RWPE1 (cell line): ENCODE measurements at regions not wholly inside any gene's neighbourhood (a gene's known extent, or its start where the extent isn't known, plus 50 kb on each side); places are given as distances from the start of the nearest gene placed in this dataset.
"Not testable (repeated sequence)": the region's sequence is repeated elsewhere in the genome, so short reads cannot be mapped to it uniquely, and the experiment has no call there.

Experiments used
- CTCF ChIA-PET: fragments of 350-600 bp; sonication (Branson Sonifier 250); formaldehyde crosslinking; extraction: SDS; loops from one replicate; lab custom pipeline; 2021; lab: Yijun Ruan, JAX
- POLR2A ChIA-PET: fragments of 400-600 bp; formaldehyde crosslinking; extraction: SDS; loops from one replicate; lab custom pipeline; 2020; ENCODE audit warnings: antibody characterized with exemption; ENCODE audit not compliant: low non-redundant PET; lab: Yijun Ruan, JAX
- DNase-seq: peaks from one replicate; pipeline ENCODE4 v3.0.0; 2012; ENCODE audit warnings: low spot score
- H3K27ac ChIP-seq: fragments of 450-650 bp; 2 replicates; pipeline ENCODE4 v1.5.1; 2017
- CTCF ChIP-seq: fragments of 450-650 bp; conservative IDR thresholded peaks from 2 replicates; pipeline ENCODE4 v1.5.1; 2017; ENCODE audit warnings: low read depth, mild to moderate bottlenecking

GRCh38 chr9:102770704-102771103 is 224.4 kb upstream of the CYLC2 start:
- CTCF ChIA-PET, result no interaction called here
- no peak for TF ChIP-seq CTCF
- POLR2A ChIA-PET, result no interaction called here
- no peak for DNase-seq
- H3K27ac ChIP-seq, result no peak overlapping the region

DNA sequence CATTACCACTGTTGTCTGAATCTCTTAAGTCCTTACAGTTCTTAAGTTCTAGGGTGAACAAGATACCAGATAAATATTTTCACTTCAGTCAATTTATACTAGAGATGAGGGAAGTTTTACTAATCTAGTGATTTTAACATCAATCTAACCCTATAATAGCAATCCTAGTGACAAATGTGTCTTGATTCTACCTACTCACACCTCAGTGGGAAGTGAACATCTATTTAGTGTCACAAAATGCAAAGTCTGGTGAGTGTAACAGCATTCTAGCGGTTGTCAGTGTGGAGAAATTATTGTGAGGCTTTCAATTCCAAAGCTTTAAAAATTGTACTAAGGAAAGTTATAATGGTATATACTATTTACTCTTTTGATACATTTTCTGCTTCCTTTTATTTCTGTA is 225.8 kb upstream of the CYLC2 start:
- DNase-seq, result no peak
- no peak for TF ChIP-seq CTCF
- no peak overlapping the region for H3K27ac ChIP-seq
- ChIA-PET POLR2A (no interaction called here), CTCF (interaction anchor here (1.4 kb wide), 1 partner anchor 10 kb away, joined by 7 read pairs; no protein-coding TSS in a partner anchor)

- DNase-seq, result no peak
- no peak for TF ChIP-seq CTCF
- ChIA-PET POLR2A (no interaction called here), CTCF (no interaction called here)
- H3K27ac ChIP-seq, result no peak overlapping the region
These were observed 227.1 kb upstream of the CYLC2 start for GRCh38 chr9:102768002-102768401.

- ChIA-PET CTCF (no interaction called here), POLR2A (no interaction called here)
- no peak overlapping the region for H3K27ac ChIP-seq
- no peak for DNase-seq
- TF ChIP-seq CTCF, result no peak
These were observed 228.1 kb upstream of the CYLC2 start for GRCh38 chr9:102767076-102767475.

DNA sequence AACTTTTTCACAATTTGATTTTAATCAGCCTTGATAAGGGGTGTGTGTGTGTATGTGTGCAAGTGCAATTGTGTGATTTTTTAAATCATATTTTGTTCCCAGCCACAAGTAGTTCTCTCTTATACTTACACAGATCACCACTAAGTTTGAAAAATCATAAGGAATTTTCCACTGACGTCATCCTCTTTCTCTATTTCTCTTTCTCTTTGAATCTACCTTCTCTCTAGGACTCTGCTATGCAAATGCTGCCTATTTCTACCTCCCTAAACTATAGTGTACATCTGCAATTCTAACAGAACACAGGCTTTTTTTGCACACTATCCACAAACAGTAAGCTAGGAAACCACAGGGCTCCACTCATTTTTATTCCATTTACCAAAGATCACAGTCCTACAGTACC is 254.6 kb upstream of the CYLC2 start:
- ChIA-PET POLR2A (no interaction called here), CTCF (interaction anchor here (0.6 kb wide), 2 partner anchors 16 to 68 kb away, joined by 3 read pairs; no protein-coding TSS in a partner anchor)
- no peak overlapping the region for H3K27ac ChIP-seq
- no peak for TF ChIP-seq CTCF
- DNase-seq, result no peak

DNA sequence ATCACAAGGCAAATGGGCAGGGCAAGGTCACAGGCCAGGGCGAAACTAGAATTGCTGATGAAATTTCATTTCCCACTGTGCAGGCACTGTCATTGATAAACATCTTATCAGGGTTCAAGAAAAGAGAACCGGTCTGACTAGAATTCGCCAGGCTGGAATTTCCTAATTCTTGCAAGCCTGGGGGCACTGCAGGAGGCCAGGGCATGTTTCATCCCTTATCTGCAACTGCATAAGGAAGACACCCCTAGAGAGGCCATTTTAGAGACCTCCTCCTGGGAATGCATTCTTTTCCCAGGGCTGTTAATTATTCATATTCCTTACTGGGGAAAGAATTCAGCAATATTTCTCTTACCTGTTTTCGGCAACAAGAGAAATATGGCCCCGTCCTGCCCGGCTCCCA is 266.2 kb upstream of the CYLC2 start:
- CTCF ChIA-PET, result no interaction called here
- no peak for TF ChIP-seq CTCF
- POLR2A ChIA-PET, result no interaction called here
- no peak for DNase-seq
- H3K27ac ChIP-seq, result no peak overlapping the region

GRCh38 chr9:102714184-102714583 is 280.9 kb upstream of the CYLC2 start:
- no peak overlapping the region for H3K27ac ChIP-seq
- CTCF ChIA-PET, result no interaction called here
- POLR2A ChIA-PET, result no interaction called here
- no peak for DNase-seq
- TF ChIP-seq CTCF, result no peak

GRCh38 chr9:102712910-102713309 is 282.2 kb upstream of the CYLC2 start:
- H3K27ac ChIP-seq, DNase-seq, CTCF ChIA-PET, POLR2A ChIA-PET: not testable (repeated sequence)
